ENCODE measurements at regions not wholly inside any gene's neighbourhood (a gene's known extent, or its start where the extent isn't known, plus 50 kb on each side); places are given as distances from the start of the nearest gene placed in this dataset.
A peak's percentile ranks its signal among the peaks of the same experiment; 100 is the strongest.

DNA sequence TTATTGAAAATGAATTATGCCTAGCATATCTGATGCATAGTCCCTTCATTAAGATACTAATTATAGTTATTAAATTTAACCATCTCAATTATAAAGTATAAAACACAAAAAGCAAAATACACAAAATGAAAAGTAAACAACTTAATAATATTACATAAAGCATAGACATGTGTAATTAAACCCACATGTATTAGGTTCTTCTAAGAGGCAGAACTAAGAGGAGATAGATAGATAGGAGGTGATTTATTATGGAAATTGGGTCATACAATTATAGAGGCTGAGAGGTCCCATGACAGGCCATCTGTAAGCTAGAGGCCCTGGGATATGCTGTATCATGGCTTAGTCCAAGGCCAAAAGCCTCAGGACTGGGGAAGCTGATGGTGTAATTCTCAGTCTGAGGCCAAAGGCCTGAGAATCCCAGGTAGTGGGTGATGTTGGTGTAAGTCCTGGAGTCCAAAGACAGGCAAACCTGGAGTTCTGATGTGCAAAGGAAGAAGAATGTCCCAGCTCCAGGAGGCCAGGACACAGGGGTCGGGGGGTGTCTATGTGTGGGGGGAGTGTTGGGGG, 953.3 kb downstream of the TRHDE start:
- TF ChIP-seq, protein P1, sequence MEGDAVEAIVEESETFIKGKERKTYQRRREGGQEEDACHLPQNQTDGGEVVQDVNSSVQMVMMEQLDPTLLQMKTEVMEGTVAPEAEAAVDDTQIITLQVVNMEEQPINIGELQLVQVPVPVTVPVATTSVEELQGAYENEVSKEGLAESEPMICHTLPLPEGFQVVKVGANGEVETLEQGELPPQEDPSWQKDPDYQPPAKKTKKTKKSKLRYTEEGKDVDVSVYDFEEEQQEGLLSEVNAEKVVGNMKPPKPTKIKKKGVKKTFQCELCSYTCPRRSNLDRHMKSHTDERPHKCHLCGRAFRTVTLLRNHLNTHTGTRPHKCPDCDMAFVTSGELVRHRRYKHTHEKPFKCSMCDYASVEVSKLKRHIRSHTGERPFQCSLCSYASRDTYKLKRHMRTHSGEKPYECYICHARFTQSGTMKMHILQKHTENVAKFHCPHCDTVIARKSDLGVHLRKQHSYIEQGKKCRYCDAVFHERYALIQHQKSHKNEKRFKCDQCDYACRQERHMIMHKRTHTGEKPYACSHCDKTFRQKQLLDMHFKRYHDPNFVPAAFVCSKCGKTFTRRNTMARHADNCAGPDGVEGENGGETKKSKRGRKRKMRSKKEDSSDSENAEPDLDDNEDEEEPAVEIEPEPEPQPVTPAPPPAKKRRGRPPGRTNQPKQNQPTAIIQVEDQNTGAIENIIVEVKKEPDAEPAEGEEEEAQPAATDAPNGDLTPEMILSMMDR (conservative IDR thresholded peaks at IDR 0.05): no peak
- H3K56ac ChIP-seq (ENCODE audit: insufficient read length, low read depth, low read length): no peak overlapping the region
- WGBS (ENCODE audit: extremely low coverage, insufficient read length, low lambda C conversion rate): no CpG with 5 or more reads among the region's 1 CpG

More for the DNA sequence above, 953.3 kb downstream of the TRHDE start:
- Histone ChIP-seq H3K14ac (ENCODE audit: insufficient read depth, low read length) (no peak overlapping the region), H2AFZ (ENCODE audit: low read length) (no peak overlapping the region), H3K9me3 (ENCODE audit: control insufficient read depth, low read depth, low read length) (no peaks in the 10 kb centered on the region), H3K27me3 (ENCODE audit: insufficient read depth, low read length) (no peaks in the 10 kb centered on the region), H4K20me1 (ENCODE audit: control insufficient read depth, insufficient read depth, insufficient read length) (no peaks in the 10 kb centered on the region), H4K5ac (ENCODE audit: insufficient read length, low read depth, low read length) (no peak overlapping the region), H3K9ac (ENCODE audit: extremely low read depth, insufficient read length, low read length) (no peak overlapping the region), H2BK20ac (ENCODE audit: low read depth, low read length, poor library complexity, severe bottlenecking) (no peak overlapping the region), H3K23ac (ENCODE audit: insufficient read length, low read depth, low read length) (no peak overlapping the region), H3K18ac (ENCODE audit: insufficient read length, low read depth, low read length) (no peak overlapping the region), H4K8ac (replicated peaks; ENCODE audit: insufficient read length, low read depth, low read length) (no peak overlapping the region), H3K4me2 (ENCODE audit: insufficient read depth, insufficient read length, low read length) (no peak overlapping the region), H3K4ac (ENCODE audit: low read depth, low read length) (no peak overlapping the region), H4K91ac (ENCODE audit: insufficient read length, low read depth, low read length) (no peak overlapping the region), H3K23me2 (ENCODE audit: insufficient read length, low read depth, low read length, poor library complexity, severe bottlenecking) (no peaks in the 10 kb centered on the region), H3K27ac (ENCODE audit: insufficient read length, low read depth, low read length) (no peak overlapping the region), H3K79me2 (ENCODE audit: insufficient read depth, low read length) (no peaks in the 10 kb centered on the region), H2AK5ac (ENCODE audit: insufficient read length, low read length) (no peak overlapping the region), H2BK12ac (ENCODE audit: insufficient read length, low read depth, low read length) (no peak overlapping the region), H2BK5ac (ENCODE audit: insufficient read length, low read length) (no peak overlapping the region), H2BK120ac (ENCODE audit: low read depth, low read length, poor library complexity, severe bottlenecking) (no peak overlapping the region), H3K4me1 (ENCODE audit: insufficient read depth, low read length) (no peaks in the 10 kb centered on the region), H3T11ph (ENCODE audit: low read length) (no peak overlapping the region), H2BK15ac (ENCODE audit: low read depth, low read length) (no peak overlapping the region), H3K79me1 (ENCODE audit: insufficient read depth, low read depth, low read length, poor library complexity, severe bottlenecking) (no peaks in the 10 kb centered on the region)
- Mint-ChIP-seq H3K9me3 (no peaks in the 10 kb centered on the region), H3K4me3 (no peak overlapping the region), H3K36me3 (ENCODE audit: insufficient read depth in 1 of 3, low read depth in 3 of 3) (no peaks in the 10 kb centered on the region), H3K4me1 (no peaks in the 10 kb centered on the region), H3K27me3 (ENCODE audit: low read depth) (no peaks in the 10 kb centered on the region), H3K27ac (0 out of 7 replicates have a peak overlapping the region, but pooled peaks of 1 of the 3 experiments have one; percentile 36)
- no peak for DNase-seq

Measured in H9 (cell line).